Cardiac muscle cell (in vitro differentiated cells and primary cell): ENCODE measurements at regions not wholly inside any gene's neighbourhood (a gene's known extent, or its start where the extent isn't known, plus 50 kb on each side); places are given as distances from the start of the nearest gene placed in this dataset.

ENCODE experiments used
- DNase-seq, 2 donors: peaks; one replicate each; pipeline versions ENCODE4 v3.0.0 to v3.0.0-alpha.2; 2010 to 2017; ENCODE audit warnings: low read depth in 1 of 2, low spot score in 1 of 2
- H3K27ac ChIP-seq: fragments of 200-600 bp; sonication (generic); 2 replicates; pipeline ENCODE4 v1.5.1; 2016
- H3K27me3 ChIP-seq: fragments of 200-600 bp; sonication (generic); 2 replicates; pipeline ENCODE4 v1.6.0; 2016; ENCODE audit warnings: control low read depth
- H3K36me3 ChIP-seq: fragments of 200-600 bp; sonication (generic); 2 replicates; pipeline ENCODE4 v1.5.1; 2016; ENCODE audit warnings: control low read depth
- H3K4me1 ChIP-seq: fragments of 200-600 bp; sonication (generic); 2 replicates; pipeline ENCODE4 v1.8.1; 2017; ENCODE audit warnings: low read depth, mild to moderate bottlenecking, mixed run types
- H3K4me3 ChIP-seq: fragments of 200-600 bp; sonication (generic); 2 replicates; pipeline ENCODE4 v1.5.1; 2016; ENCODE audit warnings: mild to moderate bottlenecking
- H3K9me3 ChIP-seq: fragments of 200-600 bp; sonication (generic); 2 replicates; pipeline ENCODE4 v1.5.1; 2017; ENCODE audit warnings: low read depth, mild to moderate bottlenecking, control low read depth
- TF ChIP-seq, protein P1 (sequence below): IDR thresholded peaks from 2 replicates; pipeline ENCODE4 v1.5.1; 2012; ENCODE audit warnings: low read depth, mild to moderate bottlenecking, low read length

DNA sequence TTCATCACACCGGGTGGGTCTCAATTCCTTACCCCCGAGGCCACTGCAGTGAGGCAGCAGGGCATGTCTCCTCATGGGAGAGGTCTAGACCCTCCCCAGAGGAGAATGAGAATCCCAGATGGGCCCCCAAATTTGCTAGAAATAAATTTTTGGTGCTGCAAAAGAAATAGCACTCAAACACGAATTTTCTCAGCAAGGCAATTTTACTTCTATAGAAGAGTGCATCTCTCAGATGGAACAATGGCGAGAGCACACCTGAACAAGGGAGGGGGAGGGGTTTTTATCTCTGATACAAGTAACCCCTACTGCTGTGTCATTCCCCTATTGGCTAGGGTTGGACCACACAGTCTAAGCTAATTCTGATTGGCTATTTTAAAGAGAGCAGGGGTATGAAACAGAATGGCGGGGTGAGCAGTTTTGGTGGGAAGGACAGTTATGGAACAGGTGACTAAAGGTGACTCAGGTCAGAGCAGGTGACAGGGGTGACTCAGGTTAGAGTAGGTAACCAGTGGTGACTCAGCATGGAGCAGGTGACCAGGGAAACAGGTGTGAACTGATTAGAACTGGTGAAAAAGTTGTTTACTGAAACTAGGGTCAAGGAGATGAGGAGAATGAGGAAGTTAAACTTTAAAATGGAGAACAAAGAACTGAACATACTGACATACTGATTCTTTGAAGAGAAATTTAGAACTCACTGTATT, 93.0 kb upstream of the WNT7A start:
- Histone ChIP-seq H3K27ac (no peak overlapping the region), H3K9me3 (no peaks in the 10 kb centered on the region), H3K4me1 (no peaks in the 10 kb centered on the region), H3K36me3 (no peaks in the 10 kb centered on the region), H3K27me3 (no peaks in the 10 kb centered on the region), H3K4me3 (no peak overlapping the region)
- TF ChIP-seq, protein P1, sequence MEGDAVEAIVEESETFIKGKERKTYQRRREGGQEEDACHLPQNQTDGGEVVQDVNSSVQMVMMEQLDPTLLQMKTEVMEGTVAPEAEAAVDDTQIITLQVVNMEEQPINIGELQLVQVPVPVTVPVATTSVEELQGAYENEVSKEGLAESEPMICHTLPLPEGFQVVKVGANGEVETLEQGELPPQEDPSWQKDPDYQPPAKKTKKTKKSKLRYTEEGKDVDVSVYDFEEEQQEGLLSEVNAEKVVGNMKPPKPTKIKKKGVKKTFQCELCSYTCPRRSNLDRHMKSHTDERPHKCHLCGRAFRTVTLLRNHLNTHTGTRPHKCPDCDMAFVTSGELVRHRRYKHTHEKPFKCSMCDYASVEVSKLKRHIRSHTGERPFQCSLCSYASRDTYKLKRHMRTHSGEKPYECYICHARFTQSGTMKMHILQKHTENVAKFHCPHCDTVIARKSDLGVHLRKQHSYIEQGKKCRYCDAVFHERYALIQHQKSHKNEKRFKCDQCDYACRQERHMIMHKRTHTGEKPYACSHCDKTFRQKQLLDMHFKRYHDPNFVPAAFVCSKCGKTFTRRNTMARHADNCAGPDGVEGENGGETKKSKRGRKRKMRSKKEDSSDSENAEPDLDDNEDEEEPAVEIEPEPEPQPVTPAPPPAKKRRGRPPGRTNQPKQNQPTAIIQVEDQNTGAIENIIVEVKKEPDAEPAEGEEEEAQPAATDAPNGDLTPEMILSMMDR: no peak
- DNase-seq: no peak

DNA sequence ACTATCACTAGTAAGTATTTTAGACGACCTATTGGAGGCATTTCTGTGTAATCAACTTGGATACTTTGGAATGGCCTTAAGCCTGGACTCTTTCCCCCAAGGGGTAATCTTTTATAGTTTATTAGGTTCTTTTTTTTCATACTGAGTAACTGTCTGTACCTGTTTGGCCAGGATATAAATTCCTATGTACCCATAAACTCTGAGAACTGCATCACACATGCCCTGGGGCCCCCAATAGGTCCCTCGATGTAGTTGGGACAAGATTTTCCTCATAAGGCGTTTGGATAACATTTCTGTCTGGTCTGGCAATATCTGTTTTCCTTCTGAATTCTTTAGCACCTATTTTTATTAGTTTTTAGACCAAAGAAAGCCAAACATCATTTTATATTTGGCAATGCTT, 86.4 kb upstream of the WNT7A start:
- DNase-seq: no peak
- Histone ChIP-seq H3K27ac (no peak overlapping the region), H3K27me3 (no peaks in the 10 kb centered on the region), H3K4me1 (no peaks in the 10 kb centered on the region), H3K9me3 (no peaks in the 10 kb centered on the region), H3K4me3 (no peak overlapping the region), H3K36me3 (no peaks in the 10 kb centered on the region)
- TF ChIP-seq, protein P1: no peak

DNA sequence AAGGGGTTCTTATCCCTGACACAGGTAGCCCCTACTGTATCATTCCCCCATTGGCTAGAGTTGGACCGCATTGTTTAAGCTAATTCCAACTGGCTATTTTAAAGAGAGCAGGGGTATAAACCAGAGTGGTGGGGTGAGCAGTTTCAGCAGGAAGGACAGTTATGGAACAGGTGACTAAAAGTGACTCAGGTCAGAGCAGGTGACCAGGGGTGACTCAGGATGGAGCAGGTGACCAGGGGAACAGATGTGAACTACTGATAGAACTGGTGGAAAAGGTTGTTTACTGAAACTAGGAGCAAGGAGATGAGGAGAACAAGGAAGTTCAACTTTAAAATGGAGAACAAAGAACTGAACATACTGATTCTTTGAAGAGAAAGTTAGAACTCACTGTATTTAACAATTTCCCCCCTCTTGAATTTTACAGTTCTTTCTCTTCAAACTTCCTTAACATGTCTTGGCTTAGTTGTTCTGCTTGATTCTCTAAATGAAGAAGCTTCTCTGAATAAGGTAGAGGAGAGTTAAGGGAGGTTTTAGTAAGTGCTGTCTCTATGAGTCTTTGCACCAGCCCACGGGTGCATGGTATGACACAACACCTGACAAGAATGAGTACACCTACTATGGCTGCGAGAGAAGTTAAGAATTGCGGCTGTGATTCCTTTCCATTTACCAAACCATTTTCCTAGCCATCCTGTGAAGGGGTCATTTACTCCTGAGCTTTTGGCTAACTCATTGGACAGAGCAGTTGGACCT, 83.4 kb upstream of the WNT7A start:
- no peaks in the 10 kb centered on the region for H3K27me3 ChIP-seq
- no peaks in the 10 kb centered on the region for H3K36me3 ChIP-seq
- H3K4me3 ChIP-seq: no peak overlapping the region
- H3K27ac ChIP-seq: no peak overlapping the region
- no peak for DNase-seq
- no peaks in the 10 kb centered on the region for H3K4me1 ChIP-seq
- TF ChIP-seq, protein P1: no peak
- no peaks in the 10 kb centered on the region for H3K9me3 ChIP-seq

DNA sequence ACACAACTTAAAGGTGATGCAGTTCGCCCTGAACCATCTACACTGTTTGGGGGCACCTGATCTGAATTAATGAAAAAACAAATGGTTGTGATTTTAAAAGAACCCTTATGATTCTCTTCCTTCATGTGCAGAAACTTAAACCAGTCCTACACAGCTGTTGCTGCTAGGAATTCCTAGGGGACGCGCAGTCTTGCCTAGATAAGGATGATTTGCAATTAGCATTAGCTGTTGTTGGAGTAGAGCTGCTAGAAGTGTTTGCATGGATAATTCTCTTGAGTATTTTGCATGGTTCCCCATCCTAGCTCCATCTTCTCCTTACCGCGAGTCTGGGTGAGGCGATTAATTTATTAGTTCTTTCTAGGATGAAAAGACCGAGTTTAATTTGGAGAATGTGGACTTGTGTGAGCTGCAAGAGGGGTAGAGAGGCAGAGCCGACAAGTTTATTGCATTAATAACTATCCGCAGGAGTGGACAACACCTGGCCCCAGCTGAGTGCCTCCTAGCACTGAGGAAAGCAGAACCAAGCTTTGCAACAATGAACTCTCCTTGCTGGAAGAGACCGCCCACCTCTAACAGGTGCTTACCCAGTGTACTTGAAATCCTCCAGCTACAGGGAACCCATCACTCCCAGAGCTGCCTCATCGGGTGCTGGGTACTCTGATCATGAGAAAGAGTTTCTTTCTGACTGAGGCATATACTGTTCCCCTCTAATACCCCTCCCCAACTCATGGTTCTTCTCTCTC, 75.0 kb upstream of the WNT7A start:
- Histone ChIP-seq H3K4me3 (no peak overlapping the region), H3K36me3 (no peaks in the 10 kb centered on the region), H3K4me1 (no peaks in the 10 kb centered on the region), H3K9me3 (no peaks in the 10 kb centered on the region), H3K27ac (no peak overlapping the region), H3K27me3 (no peaks in the 10 kb centered on the region)
- TF ChIP-seq, protein P1: no peak
- DNase-seq: no peak

DNA sequence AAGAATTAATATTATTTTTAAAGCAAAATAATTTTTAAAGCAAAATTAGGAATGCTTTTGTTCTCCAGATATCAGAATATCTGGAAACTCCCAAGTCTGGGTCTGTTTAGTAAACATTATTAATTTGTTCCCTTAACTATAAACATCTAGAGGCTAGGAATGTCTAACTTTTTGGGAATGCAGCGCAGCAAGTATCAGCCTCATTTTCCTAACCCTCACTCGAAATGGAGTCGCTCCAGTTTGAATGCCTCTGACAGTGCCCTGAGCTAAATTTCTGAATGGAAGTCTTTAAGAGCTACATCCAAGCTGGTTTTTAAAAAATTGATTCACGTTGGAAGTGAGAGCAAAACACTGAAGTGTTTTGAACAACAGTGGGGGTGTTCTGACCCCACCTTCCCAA, 74.4 kb upstream of the WNT7A start:
- TF ChIP-seq, protein P1: no peak
- no peaks in the 10 kb centered on the region for H3K27me3 ChIP-seq

More for the DNA sequence above, 74.4 kb upstream of the WNT7A start:
- no peak overlapping the region for H3K27ac ChIP-seq
- H3K9me3 ChIP-seq: no peaks in the 10 kb centered on the region
- no peak for DNase-seq
- H3K4me3 ChIP-seq: no peak overlapping the region
- H3K4me1 ChIP-seq: peaks cover 4% of the 10 kb centered on the region
- H3K36me3 ChIP-seq: no peaks in the 10 kb centered on the region
